ENCODE measurements at regions not wholly inside any gene's neighbourhood (a gene's known extent, or its start where the extent isn't known, plus 50 kb on each side); places are given as distances from the start of the nearest gene placed in this dataset.
"Not testable (repeated sequence)": the region's sequence is repeated elsewhere in the genome, so short reads cannot be mapped to it uniquely, and the experiment has no call there.

DNA sequence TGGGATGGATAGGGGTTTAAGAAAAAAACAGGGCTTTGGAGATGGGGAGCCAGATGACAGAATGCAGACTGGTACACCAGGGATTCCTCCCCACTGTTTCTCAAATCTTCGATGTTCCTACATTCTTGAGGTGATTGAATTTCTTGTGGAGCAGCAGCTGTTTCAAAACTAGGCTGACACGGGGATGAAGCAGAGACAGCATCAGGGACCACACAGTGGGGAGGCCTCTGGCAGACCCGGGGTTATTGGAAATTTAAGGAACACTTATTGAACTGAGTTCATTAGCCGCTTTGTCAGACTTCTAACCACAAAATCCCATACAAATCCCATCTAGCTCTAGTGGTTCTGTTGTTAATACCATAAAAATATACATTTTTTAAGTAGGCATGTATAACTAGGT, 621.4 kb upstream of the GBE1 start:
- DNase-seq = no peak

- no peak for DNase-seq
Measured at GRCh38 chr3:82378392-82378791, 616.9 kb upstream of the GBE1 start.

GRCh38 chr3:82376883-82377282, 615.4 kb upstream of the GBE1 start:
- no peak for DNase-seq

DNA sequence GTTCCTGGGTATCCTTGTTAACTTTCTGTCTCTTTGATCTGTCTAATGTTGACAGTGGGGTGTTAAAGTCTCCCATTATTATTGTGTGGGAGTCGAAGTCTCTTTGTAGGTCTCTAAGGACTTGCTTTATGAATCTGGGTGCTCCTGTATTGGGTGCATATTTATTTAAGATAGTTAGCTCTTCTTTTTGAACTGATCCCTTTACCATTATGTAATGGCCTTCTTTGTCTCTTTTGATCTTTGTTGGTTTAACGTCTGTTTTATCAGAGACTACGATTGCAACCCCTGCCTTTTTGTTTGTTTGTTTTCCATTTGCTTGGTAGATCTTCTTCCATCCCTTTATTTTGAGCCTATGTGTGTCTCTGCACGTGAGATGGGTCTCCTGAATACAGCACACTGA, 612.4 kb upstream of the GBE1 start:
- not testable (repeated sequence) for DNase-seq

- DNase-seq = no peak
Measured at GRCh38 chr3:82364827-82365226, 603.4 kb upstream of the GBE1 start.

GRCh38 chr3:82363131-82363530, 601.7 kb upstream of the GBE1 start:
- no peak for DNase-seq

- no peak for DNase-seq
Measured at GRCh38 chr3:82355228-82355627, 593.8 kb upstream of the GBE1 start.

DNA sequence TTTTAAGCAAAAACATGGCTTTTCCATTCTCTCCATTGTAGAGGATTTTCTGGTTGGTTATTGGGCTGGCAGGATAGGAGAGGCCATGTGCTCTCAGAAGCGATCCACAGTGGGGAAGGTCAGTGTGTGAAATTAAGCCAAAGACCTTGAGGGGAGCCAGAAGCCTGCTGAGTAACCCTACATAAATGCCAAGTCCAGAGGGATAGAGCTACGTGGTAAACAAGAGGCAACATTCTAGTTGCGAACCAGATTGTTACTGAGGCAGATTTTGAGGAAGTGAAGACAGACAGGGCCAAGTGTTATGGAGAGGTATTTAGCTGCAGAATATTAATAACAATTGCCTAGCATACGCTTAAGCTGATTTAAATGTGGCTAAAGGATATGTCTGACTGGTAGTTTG, 592.8 kb upstream of the GBE1 start:
- DNase-seq = peak; percentile 2

GRCh38 chr3:82353306-82354171, 592.1 kb upstream of the GBE1 start:
- peak; percentile 22 for DNase-seq

DNA sequence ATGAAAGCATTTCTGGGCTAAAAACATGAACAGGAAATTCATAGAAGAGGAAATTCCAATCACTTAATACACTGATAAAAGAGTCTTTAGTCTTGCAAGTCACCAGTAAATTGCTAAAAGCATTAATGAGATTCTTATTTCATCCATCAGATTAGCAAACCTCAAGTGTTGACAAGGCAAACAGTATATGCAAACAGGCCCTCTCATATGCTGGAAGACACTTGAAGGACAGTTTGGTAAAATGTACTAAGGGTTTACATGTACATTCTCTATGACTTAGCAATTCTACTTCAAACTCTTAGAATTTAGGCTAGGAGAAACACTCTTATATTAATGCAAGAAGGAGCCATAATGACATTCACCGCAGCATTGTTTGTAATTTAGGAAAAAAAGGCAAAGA, 586.1 kb upstream of the GBE1 start:
- no peak for DNase-seq

- no peak for DNase-seq
Measured at GRCh38 chr3:82342521-82342920, 581.1 kb upstream of the GBE1 start.

DNA sequence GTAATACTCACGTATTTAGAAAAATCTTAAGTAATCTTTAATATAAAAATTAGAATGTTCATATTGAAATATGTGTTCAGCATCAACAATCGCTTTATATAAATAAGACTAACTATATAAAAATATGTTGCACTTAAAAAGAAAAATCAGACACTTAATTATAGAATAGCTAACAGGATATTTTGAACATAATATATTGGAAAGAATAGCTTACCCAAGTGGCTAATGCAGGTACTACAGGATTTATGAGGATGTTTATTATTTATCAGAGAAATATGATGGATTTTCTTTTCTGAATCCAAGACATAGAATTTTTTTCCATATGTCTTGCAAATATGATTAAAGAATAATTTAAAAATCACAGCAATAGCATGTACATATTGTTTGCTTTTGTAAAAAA, 567.9 kb upstream of the GBE1 start:
- no peak for DNase-seq

DNA sequence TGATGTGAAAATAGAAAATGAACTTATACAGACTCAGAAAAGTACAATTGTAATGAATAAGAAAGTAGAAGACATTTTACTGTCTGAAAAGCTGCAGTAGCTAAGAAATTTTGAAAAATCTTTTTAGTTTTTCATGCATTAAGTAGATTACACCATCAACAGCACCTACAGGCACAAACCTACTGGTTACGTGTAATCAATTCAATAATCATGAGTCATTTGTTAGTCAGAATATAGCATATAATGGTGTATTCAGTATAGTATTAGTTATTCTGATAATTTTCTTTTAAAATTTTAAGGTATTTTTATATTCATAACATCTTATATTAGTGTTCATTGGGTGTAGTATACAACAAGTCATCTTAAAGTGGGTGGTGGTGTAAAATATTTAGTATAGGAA, 550.5 kb upstream of the GBE1 start:
- no peak for DNase-seq

DNA sequence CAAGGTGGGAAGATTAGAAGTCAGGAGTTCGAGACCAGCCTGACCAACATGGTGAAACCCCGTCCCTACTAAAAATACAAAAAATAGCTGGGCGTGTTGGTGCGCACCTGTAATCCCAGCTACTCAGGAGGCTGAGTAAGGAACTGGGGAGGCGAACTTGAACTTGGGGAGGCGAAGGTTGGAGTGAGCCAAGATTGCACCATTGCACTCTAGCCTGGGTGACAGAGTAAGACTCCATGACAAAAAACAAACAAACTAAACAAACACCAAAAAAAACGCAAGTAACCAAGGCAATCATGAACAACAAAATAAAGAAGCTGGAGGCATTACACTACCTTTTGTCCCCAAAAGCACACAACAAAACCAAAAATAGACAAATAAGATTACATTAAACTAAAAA, 547.3 kb upstream of the GBE1 start:
- no peak for DNase-seq

DNA sequence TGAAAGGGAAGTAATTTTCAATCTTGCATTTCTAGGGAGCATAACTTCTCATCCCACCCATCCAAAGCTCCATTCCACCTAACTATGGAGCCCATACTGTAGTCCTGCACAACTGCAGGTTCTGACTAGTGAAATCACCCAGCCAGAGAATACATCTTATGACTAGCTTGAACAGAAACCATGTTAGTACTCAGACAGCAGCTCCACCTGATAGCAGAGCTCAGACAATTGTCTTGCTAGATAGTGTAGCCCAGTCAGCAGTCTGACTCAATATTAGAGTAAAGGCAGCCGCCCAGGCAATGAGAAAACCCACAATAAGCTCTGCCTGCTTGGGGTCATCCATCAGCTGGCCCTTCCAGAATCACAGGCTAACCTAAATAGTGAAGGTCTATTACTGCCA, 544.7 kb upstream of the GBE1 start:
- no peak for DNase-seq

DNA sequence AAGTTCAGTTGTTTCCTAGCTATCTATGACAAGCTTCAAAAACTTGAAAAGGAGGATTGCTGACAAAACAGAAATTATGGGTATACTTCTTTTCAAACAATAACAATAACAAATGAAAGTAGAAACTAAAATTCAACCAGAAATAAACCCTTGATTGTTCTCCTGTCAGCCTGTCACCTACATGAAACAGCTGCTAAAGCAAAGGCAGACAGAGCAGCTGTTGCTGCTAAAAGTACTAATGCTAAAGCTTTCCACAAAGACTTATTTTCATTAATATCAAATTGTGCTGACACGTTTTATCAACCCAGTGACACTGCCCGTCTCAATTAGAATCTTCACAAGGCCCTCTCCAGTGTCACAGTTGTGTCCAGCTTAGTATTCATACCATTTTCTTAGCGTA, 533.2 kb upstream of the GBE1 start:
- DNase-seq = no peak

GRCh38 chr3:82293867-82294266, 532.4 kb upstream of the GBE1 start:
- no peak for DNase-seq

GRCh38 chr3:82293435-82293834, 532.0 kb upstream of the GBE1 start:
- no peak for DNase-seq

- DNase-seq = no peak
Measured at GRCh38 chr3:82287562-82287961, 526.1 kb upstream of the GBE1 start.

DNA sequence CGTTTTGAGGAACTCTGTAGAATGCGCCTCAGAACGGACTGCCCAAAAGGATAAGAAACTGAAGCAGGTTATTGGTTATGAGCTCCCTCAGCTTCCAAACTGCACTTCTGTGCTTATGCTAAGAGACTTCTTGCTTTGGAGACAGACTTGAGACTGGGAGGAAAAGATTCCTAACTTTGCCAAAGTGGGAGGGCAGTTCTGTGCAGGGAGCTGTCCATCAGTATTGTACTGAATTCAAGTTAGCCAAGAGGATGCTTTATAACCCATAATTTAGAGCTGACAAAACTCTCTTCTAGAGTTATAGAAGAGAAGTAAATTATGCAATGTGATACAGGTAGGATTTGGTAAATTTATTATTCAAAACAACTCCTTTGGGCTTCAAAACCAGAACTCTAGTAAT, 519.8 kb upstream of the GBE1 start:
- no peak for DNase-seq

DNA sequence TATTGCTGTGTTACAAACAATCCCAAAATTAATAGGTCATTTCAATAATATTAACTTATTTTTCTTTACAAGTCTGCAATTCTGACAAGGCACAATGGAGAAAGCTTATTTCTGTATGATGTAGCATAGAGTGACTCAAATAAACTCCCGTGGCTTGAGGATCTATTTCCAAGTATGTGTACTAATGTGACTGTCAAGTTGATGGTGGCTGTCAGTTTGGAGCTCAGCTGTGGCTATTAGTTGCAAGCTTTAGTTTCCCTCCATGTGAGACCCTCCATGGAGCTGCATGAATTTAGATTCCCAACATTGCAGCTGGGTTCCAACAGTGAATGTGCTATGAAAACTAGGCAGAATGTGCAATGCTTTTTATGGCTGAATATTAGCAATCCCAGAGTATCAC, 515.5 kb upstream of the GBE1 start:
- DNase-seq = no peak

DNA sequence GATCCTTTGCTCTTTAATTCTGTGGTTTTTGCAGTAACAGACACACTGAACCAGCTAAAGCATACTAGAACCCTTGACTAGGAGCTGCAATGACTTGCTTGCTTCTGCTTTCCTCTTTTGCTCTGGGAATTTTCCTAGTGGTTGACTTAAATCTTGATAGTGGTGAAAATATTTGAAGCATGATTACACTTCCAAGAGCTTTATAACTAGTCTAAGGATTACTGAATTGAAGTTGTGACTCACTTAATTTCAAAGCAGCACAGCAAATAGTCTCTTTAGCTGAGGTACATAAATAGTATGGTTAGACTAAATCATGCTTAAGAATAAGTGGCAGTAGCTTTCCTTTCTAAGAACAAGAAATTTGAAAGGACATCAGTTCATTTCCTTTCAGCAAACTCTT, 513.5 kb upstream of the GBE1 start:
- DNase-seq = no peak

DNA sequence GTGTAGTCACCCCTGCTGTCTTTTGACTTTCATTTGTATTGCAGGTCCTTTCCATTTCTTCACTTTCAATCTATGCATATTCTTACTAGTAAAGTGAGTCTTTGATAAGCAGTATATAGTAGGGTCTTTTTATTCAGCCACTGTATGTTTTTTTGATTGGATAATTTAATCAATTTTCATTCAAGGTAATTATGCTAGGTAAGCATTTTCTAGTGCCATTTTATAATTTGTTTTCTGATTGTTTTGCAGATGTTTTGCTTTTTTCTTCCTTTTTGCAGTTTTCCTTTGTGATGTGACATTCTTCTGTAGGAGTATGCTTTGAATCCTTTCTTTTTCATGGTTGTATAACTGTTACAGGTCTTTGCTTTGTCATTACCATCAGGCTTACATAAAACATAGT, 504.3 kb upstream of the GBE1 start:
- no peak for DNase-seq

DNA sequence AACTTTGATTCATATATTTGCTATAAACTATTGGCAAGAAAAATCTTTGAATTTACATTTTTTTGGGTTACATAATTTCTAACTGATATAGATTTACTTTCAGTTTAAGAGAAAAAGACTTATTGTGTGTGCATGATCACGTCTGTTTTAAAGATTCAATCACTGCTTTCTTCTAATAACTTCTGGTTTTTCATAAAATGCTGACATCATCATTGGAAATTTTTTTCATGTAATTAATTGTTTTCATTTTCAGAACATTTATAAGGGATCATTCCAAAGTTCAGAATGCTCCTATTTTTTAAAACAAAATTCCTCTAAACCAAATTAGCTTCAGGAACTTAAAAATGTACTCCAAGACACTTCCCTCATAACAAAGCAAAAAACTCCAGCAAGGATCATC, 500.7 kb upstream of the GBE1 start:
- no peak for DNase-seq

- no peak for DNase-seq
Measured at GRCh38 chr3:82261637-82262036, 500.2 kb upstream of the GBE1 start.

Data from NCI-H1092 treated with DMSO at 0.1 percent for 48 hours (cell line).